Neural progenitor cell (in vitro differentiated cells): ENCODE measurements at regions not wholly inside any gene's neighbourhood (a gene's known extent, or its start where the extent isn't known, plus 50 kb on each side); places are given as distances from the start of the nearest gene placed in this dataset.

Source experiments
- EZH2 ChIP-seq: fragments of 200-600 bp; sonication (generic); IDR thresholded peaks from 2 replicates; pipeline ENCODE4 v1.6.1; 2017; ENCODE audit warnings: antibody characterized with exemption, mild to moderate bottlenecking, moderate library complexity
- EZH2phosphoT487 ChIP-seq: fragments of 200-600 bp; sonication (generic); IDR thresholded peaks from 2 replicates; pipeline ENCODE4 v1.6.1; 2017; ENCODE audit warnings: antibody characterized with exemption
- TF ChIP-seq, protein P1 (sequence below): fragments of 200-600 bp; sonication (generic); IDR thresholded peaks from 2 replicates; pipeline ENCODE4 v1.5.1; 2017; ENCODE audit warnings: antibody characterized with exemption, mild to moderate bottlenecking

DNA sequence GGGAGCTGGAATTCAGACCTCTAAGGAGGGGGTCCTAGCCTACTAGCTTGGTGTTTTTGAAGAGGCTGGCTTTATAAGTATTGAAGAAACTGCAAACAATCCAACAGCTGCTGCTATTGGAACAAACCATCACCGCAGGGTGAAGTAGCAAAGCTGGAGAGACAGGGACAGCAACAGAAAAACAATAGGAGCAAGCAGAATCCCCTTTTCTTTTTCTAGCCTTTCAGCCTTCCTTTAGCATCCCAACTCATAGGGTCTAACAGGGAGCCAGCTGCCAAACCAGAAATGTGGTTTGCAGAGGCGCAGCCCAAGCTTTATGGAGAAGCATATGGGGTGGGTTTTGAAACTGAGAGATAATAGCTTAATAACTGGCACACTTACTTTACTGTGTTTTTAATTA is 106.2 kb upstream of the CHMP2B start:
- no peak for TF ChIP-seq EZH2phosphoT487
- TF ChIP-seq, protein P1, sequence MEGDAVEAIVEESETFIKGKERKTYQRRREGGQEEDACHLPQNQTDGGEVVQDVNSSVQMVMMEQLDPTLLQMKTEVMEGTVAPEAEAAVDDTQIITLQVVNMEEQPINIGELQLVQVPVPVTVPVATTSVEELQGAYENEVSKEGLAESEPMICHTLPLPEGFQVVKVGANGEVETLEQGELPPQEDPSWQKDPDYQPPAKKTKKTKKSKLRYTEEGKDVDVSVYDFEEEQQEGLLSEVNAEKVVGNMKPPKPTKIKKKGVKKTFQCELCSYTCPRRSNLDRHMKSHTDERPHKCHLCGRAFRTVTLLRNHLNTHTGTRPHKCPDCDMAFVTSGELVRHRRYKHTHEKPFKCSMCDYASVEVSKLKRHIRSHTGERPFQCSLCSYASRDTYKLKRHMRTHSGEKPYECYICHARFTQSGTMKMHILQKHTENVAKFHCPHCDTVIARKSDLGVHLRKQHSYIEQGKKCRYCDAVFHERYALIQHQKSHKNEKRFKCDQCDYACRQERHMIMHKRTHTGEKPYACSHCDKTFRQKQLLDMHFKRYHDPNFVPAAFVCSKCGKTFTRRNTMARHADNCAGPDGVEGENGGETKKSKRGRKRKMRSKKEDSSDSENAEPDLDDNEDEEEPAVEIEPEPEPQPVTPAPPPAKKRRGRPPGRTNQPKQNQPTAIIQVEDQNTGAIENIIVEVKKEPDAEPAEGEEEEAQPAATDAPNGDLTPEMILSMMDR, result no peak
- no peak for TF ChIP-seq EZH2
